ENCODE measurements at regions not wholly inside any gene's neighbourhood (a gene's known extent, or its start where the extent isn't known, plus 50 kb on each side); places are given as distances from the start of the nearest gene placed in this dataset.

- H3K27me3 ChIP-seq: no peaks in the 10 kb centered on the region
- intact Hi-C loops (cut with DNase I): no loop called here
- no peaks in the 10 kb centered on the region for H3K9me3 ChIP-seq
- DNase-seq: peak; percentile 11
- WGBS, 2 donors: 93 to 96% methylated on average over 9 of the region's 9 CpGs
- peaks cover 0 to 15% (median 12%) of the 10 kb centered on the region in 4 donors for H3K4me1 ChIP-seq
- H3K36me3 ChIP-seq: no peaks in the 10 kb centered on the region
- no peak overlapping the region for H3K27ac ChIP-seq
- TF ChIP-seq EP300 (IDR thresholded peaks at IDR 0.05) (no peak), POLR2AphosphoS5 (IDR thresholded peaks at IDR 0.05) (no peak), CTCF (IDR thresholded peaks at IDR 0.05) (no peak), POLR2A (IDR thresholded peaks at IDR 0.05) (no peak)
- no peak overlapping the region for H3K4me3 ChIP-seq
Measured at GRCh38 chr2:8437228-8437948, 244.5 kb upstream of the ID2 start.

GRCh38 chr2:8437949-8438400 is 243.9 kb upstream of the ID2 start:
- no peak overlapping the region for H3K4me3 ChIP-seq
- DNase-seq: peak; percentile 58
- no peaks in the 10 kb centered on the region for H3K9me3 ChIP-seq
- intact Hi-C loops (cut with DNase I): no loop called here
- H3K4me1 ChIP-seq: peaks cover 0 to 15% (median 12%) of the 10 kb centered on the region in 4 donors
- H3K36me3 ChIP-seq: no peaks in the 10 kb centered on the region
- WGBS, 2 donors: 96 to 99% methylated on average over 5 of the region's 5 CpGs
- no peak overlapping the region for H3K27ac ChIP-seq
- TF ChIP-seq POLR2AphosphoS5 (IDR thresholded peaks at IDR 0.05) (no peak), POLR2A (IDR thresholded peaks at IDR 0.05) (no peak), EP300 (IDR thresholded peaks at IDR 0.05) (no peak), CTCF (IDR thresholded peaks at IDR 0.05) (no peak)
- H3K27me3 ChIP-seq: no peaks in the 10 kb centered on the region

- Histone ChIP-seq H3K4me3 (no peak overlapping the region), H3K36me3 (no peaks in the 10 kb centered on the region), H3K27ac (no peak overlapping the region), H3K27me3 (no peaks in the 10 kb centered on the region), H3K4me1 (peaks cover 0 to 15% (median 12%) of the 10 kb centered on the region in 4 donors), H3K9me3 (no peaks in the 10 kb centered on the region)
- DNase-seq: peak; percentile 64
- TF ChIP-seq POLR2AphosphoS5 (IDR thresholded peaks at IDR 0.05) (no peak), CTCF (IDR thresholded peaks at IDR 0.05) (no peak), EP300 (IDR thresholded peaks at IDR 0.05) (no peak), POLR2A (IDR thresholded peaks at IDR 0.05) (no peak)
- 62 to 76% methylated on average over 3 of the region's 3 CpGs for WGBS, 2 donors
- intact Hi-C loops (cut with DNase I): no loop called here
Measured at GRCh38 chr2:8438476-8438875, 243.4 kb upstream of the ID2 start.

- DNase-seq: peak; percentile 27
- Histone ChIP-seq H3K27ac (no peak overlapping the region), H3K36me3 (no peaks in the 10 kb centered on the region), H3K27me3 (no peaks in the 10 kb centered on the region), H3K4me3 (no peak overlapping the region), H3K9me3 (no peaks in the 10 kb centered on the region), H3K4me1 (peaks cover 0 to 15% (median 12%) of the 10 kb centered on the region in 4 donors)
- no peak for TF ChIP-seq CTCF (IDR thresholded peaks at IDR 0.05)
- intact Hi-C loops (cut with DNase I): no loop called here
- 44 to 83% methylated on average over 7 of the region's 7 CpGs for WGBS, 2 donors
Measured at GRCh38 chr2:8438996-8439395, 242.9 kb upstream of the ID2 start.
